ENCODE measurements at regions not wholly inside any gene's neighbourhood (a gene's known extent, or its start where the extent isn't known, plus 50 kb on each side); places are given as distances from the start of the nearest gene placed in this dataset.

GRCh38 chr10:78891741-78892140 is 177.0 kb upstream of the ZMIZ1 start:
- Histone ChIP-seq H3K27ac (no peak overlapping the region), H3K4me3 (no peak overlapping the region), H3K9me3 (replicated peaks in 1 of 3) (no peaks in the 10 kb centered on the region), H3K27me3 (no peaks in the 10 kb centered on the region), H3K4me1 (replicated peaks in 1 of 2) (no peaks in the 10 kb centered on the region), H3K36me3 (replicated peaks in 1 of 2) (no peaks in the 10 kb centered on the region)
- DNase-seq = no peak
- intact Hi-C loops (cut with DNase I) = no loop called here
- TF ChIP-seq CTCF (IDR thresholded peaks at IDR 0.05) (no peak), POLR2A (IDR thresholded peaks at IDR 0.05) (no peak)
- WGBS, 4 donors = 72 to 92% (median 91%) methylated on average over 2 of the region's 2 CpGs

GRCh38 chr10:78892338-78893176 is 176.2 kb upstream of the ZMIZ1 start:
- TF ChIP-seq POLR2A (IDR thresholded peaks at IDR 0.05) (no peak), CTCF (IDR thresholded peaks at IDR 0.05) (no peak)
- DNase-seq = peak in 2 of 7 donors; percentile 31 to 36
- WGBS, 4 donors = 69 to 75% (median 73%) methylated on average over 7 of the region's 7 CpGs
- Histone ChIP-seq H3K4me3 (no peak overlapping the region), H3K9me3 (replicated peaks in 1 of 3) (no peaks in the 10 kb centered on the region), H3K36me3 (replicated peaks in 1 of 2) (no peaks in the 10 kb centered on the region), H3K27ac (no peak overlapping the region), H3K27me3 (no peaks in the 10 kb centered on the region), H3K4me1 (replicated peaks in 1 of 2) (no peaks in the 10 kb centered on the region)
- intact Hi-C loops (cut with DNase I) = no loop called here

- no peak overlapping the region for H3K27ac ChIP-seq
- TF ChIP-seq POLR2A (IDR thresholded peaks at IDR 0.05) = no peak
- intact Hi-C loops (cut with DNase I) = no loop called here
- no peaks in the 10 kb centered on the region for H3K27me3 ChIP-seq
- no peaks in the 10 kb centered on the region for H3K9me3 ChIP-seq (replicated peaks in 1 of 3)
- no peaks in the 10 kb centered on the region for H3K36me3 ChIP-seq (replicated peaks in 1 of 2)
- DNase-seq = no peak
- no peak overlapping the region for H3K4me3 ChIP-seq
- no peaks in the 10 kb centered on the region for H3K4me1 ChIP-seq (replicated peaks in 1 of 2)
- 62 to 85% (median 80%) methylated on average over 5 of the region's 5 CpGs for WGBS, 4 donors
Measured at GRCh38 chr10:78893217-78893616, 175.5 kb upstream of the ZMIZ1 start.

GRCh38 chr10:78894089-78894840 is 174.5 kb upstream of the ZMIZ1 start:
- Histone ChIP-seq H3K36me3 (replicated peaks in 1 of 2) (no peaks in the 10 kb centered on the region), H3K4me1 (replicated peaks in 1 of 2) (no peaks in the 10 kb centered on the region), H3K27ac (no peak overlapping the region), H3K27me3 (no peaks in the 10 kb centered on the region), H3K9me3 (replicated peaks in 1 of 3) (no peaks in the 10 kb centered on the region), H3K4me3 (no peak overlapping the region)
- intact Hi-C loops (cut with DNase I) = no loop called here
- WGBS, 4 donors = 89 to 97% (median 92%) methylated on average over 9 to 12 of the region's 12 CpGs
- no peak for TF ChIP-seq CTCF (IDR thresholded peaks at IDR 0.05)
- TF ChIP-seq POLR2A (IDR thresholded peaks at IDR 0.05) = no peak
- DNase-seq = no peak
